ENCODE measurements at regions not wholly inside any gene's neighbourhood (a gene's known extent, or its start where the extent isn't known, plus 50 kb on each side); places are given as distances from the start of the nearest gene placed in this dataset.

GRCh38 chr9:88692827-88693226, 157.8 kb downstream of the NXNL2 start:
- TF ChIP-seq CTCF (IDR thresholded peaks at IDR 0.05), result no peak
- no peak for TF ChIP-seq EZH2 (IDR thresholded peaks at IDR 0.05; ENCODE audit: borderline replicate concordance, insufficient read depth, low read depth, low read length, poor library complexity, severe bottlenecking)

All from B cell (primary cell).